HG02981 (cell line): ENCODE measurements at regions not wholly inside any gene's neighbourhood (a gene's known extent, or its start where the extent isn't known, plus 50 kb on each side); places are given as distances from the start of the nearest gene placed in this dataset.

ENCODE experiments used
- ATAC-seq: cut with Tn5 transposase; IDR thresholded peaks from one replicate; pipeline ENCODE4 v1.9.1; 2021; ENCODE audit warnings: mild to moderate bottlenecking, moderate library complexity; ENCODE audit not compliant: unreplicated experiment

DNA sequence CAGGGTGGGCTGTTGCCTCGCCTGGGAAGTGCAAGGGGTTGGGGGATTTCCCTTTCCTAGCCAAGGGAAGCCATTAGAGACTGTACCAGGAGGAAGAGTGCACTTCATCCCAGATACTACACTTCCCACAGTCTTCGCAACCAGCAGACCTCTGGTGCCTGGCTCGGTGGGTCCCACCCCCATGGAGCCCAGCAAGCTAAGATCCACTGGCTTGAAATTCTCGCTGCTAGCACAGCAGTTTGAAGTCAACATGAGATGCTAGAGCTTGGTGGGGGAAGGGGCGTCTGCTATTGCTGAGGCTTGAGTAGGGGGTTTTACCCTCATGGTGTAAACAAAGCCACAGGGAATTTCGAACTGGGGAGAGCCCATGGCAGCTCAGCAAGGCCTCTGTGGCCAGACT is 586.4 kb downstream of the HTR1A start:
- ATAC-seq: no peak

DNA sequence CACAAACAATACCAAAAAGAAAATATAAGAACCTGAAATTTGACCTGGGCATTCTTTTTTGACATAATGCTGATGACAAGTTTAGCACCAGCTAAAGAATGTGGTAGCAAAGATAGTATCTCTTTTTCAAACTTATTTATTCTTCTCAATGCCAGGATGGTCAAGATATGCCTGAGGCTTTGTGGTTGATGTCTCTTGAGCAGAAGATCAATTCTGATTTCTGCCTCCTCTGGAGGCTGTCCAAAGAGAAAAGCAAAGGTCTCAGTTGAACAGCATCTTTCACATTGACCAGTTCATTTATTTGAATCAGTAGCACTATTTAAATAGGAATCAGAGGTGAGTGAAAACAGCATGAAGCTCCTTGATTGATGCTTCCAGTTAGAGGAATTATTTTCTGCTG is 588.2 kb downstream of the HTR1A start:
- no peak for ATAC-seq

DNA sequence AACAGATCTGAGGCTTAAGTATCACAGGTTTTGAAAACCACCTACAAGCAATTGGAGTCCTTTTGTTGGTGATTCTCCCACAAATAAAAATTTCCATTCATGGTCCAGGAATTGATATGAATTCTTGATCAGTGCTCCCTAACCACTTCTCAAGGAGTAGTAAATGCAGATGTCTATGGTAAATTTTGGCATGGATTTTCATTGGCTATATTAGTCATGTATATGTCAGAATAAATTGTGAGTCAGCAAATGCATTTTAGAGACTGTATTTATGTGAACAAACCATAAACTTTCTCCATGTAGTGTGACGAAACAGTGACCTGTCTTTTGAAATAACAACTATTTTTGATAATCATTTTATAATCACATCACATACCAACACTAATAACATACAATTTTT is 611.1 kb downstream of the HTR1A start:
- no peak for ATAC-seq

DNA sequence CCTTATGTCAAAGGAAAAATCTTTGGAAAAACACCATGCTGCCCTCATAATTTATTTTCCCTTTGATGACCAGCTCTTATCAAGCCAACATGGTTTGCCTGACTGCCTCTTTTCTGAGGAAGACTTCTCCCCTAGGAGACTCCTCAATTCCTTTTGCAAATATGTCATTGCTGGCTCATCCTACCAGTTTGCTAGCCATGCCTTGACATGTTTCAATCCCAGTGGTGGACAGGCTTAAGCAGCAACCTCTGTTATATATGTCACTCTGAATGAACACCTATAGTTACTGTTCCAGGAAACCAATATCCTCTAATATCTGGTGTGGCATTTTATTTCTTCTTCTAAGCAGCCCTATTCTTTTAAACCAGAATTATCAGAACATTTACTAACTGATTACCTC is 615.8 kb downstream of the HTR1A start:
- no peak for ATAC-seq

DNA sequence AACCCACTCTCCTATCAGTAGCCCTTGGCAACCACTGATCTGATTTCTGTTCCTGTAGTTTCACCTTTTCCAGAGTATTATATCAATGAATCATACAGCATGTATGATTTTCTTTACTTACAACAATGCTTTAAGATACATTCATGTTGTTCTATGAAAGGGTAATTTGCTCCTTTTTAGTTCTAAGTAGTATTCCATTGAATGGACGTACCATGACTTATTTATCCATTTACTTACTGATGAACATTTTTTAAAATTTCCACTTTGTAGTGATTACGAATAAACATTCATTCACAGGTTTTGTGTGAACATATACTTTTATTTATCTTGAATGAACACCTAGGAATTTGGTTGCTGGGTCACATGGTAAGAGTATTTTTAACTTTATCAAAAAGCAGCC is 620.8 kb downstream of the HTR1A start:
- ATAC-seq: no peak

DNA sequence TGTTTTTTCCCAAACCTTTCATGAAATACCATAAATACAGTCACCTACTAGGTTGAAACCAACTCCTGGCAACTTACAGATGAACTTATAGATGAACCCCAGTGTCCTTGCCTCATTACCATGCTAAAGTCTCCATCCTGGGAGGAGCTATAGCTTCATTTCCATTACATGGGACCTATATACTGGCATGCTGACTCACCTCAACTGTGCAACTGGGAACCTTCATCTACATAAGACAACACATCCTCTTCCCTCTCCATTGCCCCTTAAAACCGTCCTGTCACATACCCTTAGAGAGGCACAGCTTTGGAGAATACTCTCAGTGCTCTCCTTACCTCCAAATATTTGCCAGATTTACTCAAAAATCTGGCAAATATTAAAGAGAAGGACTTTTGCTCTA is 638.3 kb downstream of the HTR1A start:
- no peak for ATAC-seq

DNA sequence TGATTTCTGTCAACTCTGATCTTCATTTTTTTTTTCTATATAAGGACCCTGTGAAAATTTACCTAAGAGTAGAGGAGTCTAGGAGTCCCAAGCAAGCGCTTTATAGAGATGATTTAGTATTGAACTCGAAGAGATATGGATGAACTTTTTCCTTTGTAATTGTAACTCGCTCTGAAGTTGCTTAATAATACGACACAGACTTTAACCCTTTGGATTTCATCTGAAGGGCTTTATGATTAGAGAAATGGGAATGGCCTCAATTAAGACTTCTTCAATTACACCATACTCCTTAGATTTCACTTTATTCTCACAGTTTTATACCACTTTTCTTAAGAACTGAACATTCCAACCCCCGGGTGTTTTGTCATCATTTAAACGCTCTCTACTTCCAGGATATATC is 647.7 kb downstream of the HTR1A start:
- no peak for ATAC-seq

DNA sequence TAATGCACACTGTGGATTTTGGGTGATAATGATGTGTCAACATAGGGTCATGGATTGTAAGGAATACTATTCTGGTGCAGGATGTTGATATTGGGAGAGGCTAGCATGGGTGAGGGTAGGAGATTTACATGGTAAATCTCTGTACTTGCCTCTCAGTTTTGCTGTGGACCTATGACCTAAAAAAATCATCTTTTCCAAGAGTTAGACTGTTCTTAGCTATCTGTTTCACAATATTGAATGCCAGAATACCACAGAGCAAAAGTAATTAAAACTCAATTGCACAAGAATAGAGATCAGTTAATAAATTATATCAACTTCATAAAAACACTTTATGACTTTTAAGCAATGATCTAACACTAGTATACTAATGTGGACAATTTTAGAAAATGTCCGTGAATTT is 651.6 kb downstream of the HTR1A start:
- ATAC-seq: no peak

DNA sequence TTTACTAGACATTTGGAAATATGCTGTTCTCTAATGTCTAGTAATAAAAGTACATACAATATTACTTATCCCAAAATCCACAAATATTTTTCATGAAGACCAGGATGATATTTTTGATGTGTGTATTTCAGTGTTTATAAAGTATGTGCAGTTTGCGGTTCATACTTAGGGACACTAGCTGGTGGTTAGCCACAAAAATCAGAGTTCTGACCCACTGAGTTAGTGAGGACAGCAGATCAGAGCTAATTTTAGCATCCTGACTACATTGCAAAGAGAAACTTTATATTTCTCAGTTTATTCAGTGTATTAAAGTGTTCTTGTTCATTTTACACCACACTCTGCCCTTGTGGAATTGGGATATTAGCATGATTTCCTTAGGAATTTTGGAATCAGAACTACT is 655.3 kb downstream of the HTR1A start:
- no peak for ATAC-seq

DNA sequence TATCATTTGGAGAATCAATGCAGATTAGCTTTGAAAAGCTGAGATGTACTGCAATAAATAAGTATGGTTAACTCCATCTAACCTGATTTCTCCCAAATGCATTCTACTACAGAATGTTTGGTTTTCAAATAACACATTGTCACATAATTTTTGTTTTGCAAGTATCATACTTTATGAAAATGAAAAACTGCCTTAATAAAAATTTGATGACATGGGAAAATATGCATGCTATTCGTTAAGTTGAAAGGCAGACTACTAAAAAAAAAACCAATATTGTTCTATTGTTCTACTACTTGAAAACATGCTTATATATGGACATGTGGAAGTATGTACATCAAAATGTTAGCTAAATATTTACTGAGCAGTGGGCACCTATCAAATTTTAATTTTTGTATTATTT is 668.9 kb downstream of the HTR1A start:
- no peak for ATAC-seq

DNA sequence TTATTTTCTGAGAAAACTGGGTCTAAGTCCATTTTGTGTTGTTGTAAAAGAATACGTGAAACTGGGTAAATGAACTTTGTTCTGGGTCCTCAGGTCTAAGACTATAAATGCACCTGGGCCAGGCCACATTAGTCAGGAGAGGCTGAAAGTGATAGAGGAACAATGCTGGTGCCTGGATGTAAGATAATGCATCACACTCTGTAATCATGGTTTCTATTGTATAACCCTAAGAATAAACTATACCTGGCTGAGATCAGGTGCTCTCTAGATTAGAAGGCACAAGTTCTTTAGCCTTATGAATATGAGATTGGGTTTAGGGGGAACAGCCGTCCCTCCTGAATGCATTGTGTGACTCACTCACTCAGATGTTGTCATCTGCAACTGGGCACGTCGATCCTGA is 675.5 kb downstream of the HTR1A start:
- ATAC-seq: no peak

DNA sequence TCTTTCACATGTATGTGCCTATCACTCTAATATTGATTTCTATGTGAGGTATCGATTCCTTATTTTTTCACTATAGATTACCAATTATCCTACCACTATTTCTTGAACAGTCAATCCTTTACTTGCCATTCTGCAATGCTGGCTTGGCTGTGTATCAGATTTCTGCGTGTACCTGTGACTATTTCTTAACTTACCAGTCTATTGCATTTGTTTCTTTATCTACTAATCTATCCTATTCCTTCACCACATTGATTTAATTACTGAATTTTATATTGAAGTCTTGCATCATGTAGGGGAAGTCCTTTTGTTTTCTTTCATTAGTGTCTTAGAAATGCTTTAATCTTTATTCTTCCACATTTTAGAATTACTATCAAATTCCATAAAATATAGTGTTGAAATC is 684.8 kb downstream of the LRRC70 start:
- ATAC-seq: no peak

DNA sequence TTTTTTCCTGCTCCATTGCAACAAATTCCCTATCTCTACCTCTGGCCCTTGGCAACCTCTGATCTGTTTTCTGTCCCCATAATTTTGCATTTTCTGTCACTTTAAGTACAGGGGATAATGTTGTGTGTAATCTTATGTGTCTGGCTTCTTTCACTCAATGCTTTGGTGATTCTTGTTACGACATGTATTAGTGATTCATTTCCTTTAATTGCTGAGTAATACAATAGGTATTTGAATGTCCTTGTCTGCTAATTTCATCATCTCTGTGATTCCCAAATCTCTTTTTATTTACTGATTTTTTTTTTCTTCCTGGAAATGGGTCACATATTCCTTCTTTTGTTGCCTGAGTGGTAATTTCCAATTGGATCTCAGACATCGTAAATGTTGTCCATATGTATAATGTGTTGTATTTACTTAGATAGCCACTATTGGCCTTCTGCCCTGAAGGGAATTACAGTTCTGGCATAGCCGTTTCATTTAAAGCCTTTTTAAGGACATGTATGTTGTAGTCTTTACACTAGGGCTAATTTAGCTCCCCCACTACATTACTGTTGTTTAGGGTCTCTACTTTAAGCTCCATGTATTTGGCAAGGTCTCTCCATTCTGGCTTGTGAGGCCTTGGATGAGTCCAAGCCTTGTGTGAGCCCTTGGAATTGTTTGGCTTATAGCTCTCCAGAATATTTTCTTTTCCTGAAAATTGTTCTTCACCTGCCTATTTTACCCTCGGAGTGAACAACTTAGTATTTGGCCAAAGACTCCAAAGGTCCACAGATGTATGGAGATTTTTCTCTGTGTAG is 683.8 kb downstream of the LRRC70 start:
- ATAC-seq: no peak

DNA sequence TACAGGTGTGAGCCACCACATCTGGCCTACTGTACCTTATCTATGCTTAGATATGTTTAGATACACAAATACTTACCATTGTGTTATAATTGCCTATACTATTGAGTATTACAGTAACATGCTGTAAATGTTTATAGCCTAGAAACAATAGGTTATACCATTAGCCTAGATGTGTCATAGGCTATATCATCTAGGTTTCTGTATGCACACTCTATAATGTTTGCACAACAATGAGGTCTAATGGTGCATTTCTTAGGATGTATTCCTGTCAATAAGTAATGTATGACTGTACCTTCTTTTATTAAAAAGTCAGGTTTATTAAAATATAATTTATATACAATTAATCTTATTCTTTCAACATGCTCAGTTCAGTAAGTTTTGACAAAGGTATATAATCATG is 683.1 kb downstream of the LRRC70 start:
- no peak for ATAC-seq

DNA sequence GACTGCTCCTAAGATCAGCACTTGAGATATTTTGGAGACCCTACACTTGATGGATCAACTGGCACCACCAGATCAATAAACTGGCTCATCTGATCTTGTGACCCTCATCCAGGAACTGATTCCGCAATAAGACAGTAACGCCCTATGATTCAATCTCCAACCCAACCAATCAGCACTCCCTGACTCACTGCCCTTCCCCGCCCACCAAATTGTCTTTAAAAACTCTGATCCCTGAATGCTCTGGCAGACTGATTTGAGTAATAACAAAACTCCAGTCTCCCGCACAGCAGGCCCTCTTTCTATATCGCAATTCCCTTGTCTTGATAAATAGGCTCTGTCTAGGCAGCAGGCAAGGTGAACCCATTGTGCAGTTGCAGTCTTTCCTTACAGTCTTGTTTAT is 677.0 kb downstream of the LRRC70 start:
- ATAC-seq: no peak

DNA sequence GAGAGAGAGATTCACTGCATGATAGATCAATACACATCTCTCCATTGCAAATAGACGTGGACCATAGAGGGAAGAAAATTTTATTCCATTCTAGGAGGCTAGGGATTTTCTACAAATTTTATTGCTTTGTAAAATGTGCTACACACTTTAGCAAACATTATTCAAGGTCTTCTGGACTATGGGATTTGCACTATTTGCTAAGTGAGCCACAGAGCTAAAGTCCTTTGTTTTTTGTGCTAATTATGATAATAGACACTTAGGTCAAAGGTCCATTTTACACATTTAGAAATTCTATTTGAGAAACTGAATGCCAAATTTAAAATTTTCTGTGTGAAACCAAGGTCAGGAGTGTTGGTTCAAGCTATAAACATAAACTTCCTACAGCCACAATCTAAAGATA is 672.3 kb downstream of the LRRC70 start:
- ATAC-seq: no peak

DNA sequence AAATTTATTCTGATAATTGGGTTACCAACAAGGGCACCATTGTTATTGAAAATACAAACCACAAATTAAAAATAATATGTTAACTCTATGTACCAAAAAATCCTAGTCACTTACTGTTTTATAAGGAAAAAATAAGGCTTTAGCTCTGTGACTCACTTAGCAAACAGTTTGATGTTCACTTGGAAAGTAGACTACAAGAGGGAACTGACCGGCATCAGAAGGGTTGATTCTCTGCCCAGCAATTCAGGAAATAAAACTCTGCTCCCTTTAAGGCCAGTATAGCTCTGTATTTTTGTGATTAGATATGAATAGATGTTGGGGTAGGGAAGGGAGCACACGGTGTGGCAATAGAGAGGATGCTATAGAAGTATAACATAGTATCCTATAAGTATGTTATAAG is 671.3 kb downstream of the LRRC70 start:
- ATAC-seq: no peak

DNA sequence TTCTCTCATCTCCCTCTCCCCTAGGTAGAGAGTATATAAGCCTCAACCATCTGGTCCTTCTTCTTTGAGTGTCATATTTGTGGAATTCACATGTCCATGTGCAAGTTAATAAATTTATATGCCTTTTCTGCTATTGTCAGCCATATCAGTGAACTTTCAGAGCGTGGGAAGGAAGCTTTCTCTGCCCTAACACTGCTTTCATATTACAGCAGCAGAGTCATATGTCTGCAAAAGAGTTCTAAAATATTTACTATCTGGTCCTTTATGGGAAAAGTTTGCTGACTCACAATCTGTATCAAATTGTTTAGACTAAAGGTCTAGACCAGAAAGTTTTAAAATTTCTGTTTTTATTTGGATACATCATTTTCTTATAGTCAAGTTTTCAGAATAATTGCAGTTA is 669.0 kb downstream of the LRRC70 start:
- ATAC-seq: no peak

DNA sequence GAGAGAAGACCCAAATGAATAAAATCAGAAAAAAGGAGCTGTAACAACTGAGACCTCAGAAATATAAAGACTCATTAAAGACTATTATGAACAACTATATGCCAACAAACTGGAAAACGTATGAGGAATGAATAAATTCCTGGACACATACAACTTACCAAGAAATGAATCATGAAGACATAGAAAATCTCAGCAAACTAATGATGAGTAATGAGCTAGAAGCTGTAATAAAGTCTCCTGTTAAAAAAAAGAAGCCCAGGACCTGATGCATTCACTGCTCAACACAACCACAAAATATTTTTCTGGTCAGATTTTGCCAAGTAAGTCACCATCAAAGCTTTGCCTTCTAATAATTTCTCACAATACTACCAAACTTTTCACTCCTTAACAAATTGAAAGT is 666.7 kb downstream of the LRRC70 start:
- ATAC-seq: no peak

DNA sequence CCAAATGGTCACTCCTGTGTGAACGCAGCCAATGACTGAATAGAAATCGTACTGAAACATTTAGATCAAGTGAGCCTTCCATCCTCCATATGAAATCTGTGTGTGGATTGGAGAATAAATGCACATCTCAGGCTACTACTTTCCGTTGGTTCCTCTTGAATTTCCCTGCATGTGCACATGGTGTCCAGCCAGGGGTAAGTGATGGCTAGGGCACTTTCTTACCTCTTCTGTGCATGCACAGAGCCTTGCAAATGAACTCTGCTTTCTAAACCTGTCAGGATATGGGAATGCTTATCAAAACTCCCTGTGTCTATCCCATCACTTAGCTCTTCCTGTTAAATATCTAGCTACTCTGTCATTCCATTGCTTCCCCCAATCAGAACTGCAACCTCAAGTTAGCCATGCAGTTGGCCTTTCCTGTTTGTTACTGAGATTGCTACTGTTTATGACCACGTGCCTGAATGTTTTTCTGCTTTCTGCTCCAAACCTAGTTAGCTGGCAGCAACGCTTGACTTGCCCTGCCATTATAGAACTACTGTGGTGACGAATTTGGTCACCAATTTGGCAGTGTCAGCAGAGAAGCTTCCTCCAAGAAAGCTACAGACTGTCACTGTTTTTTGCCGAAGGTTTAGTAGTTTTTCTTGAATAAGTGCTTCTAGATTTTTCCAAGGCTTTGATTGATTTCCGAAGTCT is 661.6 kb downstream of the LRRC70 start:
- ATAC-seq: no peak

DNA sequence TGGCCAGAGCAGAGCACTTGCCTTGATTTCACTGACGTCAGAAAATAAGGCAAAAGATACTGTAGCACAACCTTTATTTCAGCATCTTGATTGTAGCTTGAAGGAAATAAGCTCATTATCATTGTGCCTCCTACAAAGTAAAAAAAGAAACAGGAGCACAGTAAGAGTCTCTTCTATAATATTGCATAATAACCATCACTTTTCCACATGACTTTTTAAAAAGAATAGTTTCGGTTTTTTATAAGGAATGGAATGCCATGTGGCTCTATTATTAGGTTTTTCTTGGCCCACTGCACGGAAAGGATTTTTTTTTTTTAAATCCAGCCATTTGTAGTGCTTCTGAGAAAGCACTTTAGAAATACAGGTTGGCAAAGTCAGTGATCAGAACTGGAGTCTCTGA is 655.3 kb downstream of the LRRC70 start:
- no peak for ATAC-seq

DNA sequence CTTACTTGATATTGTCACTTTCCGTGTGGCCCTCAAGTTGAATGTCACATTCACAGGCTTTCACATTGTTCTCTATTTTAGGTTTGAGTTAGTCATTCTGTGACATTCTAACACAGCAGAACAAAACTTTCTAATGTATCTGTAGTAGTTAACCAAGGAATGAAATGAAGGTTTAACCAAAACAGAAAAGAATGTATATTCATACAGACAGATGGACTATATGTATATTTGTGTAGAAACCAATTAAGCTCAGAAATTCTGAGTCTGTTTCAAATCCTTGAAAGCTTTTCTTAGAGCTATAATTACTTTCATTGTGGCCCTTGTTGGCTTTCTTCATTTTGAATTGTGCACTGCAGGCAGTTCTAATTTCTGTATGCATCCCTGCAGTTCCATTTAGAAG is 654.7 kb downstream of the LRRC70 start:
- ATAC-seq: no peak

DNA sequence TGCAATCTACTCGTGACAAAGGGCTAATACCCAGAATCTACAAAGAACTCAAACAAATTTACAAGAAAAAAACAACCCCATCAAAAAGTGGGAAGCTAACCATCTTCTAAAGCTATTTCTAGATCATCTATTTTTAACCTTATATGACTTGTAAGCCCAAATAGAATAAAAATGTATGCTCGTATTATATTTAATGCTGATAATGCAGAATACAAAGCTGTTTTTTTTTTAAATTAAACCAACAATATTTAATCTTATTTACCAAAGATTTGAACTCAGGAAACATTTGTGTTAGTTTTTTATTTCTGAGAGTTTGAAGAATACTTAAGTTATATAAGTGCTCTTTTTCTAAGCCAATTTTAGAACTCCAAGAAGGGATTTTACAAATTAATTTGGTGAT is 652.1 kb downstream of the LRRC70 start:
- ATAC-seq: no peak
